ENCODE measurements at regions not wholly inside any gene's neighbourhood (a gene's known extent, or its start where the extent isn't known, plus 50 kb on each side); places are given as distances from the start of the nearest gene placed in this dataset.
A peak's percentile ranks its signal among the peaks of the same experiment; 100 is the strongest.

DNA sequence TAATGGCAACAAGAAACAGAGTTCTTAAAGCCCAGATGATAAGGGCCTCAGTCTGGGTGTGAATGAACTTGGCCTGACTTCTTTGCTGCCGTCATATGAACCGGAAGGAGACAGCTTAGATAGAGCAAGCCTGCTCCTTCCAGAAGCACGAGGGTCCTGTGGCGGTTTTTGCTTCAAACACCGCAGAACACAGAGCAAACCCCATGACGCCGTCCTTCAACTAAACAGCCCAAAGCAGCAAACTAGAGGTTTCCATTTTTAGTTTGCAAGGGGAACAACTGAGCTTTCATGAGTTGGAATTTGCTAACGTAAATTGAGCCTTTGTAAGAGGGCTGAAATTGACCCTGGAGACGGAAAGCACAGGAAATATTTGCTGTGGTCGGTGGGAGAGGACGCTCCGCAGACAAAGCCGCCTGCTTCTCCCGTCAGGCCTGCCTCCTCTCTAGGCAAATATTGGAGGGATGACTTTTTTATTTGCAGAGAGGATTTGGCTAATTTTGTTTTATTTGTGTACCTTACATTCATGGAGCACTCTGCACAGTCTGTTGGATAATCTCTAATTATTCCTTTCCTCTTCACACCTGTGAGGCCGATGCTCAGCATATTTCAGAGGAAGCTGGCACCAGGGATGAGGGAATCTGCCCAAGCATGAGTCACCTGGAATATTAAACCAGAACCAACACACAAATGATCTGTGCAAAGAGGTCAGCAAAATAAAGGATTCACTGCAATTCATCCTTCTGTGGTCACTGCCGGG is 134.0 kb upstream of the NCK2 start:
- ChIA-PET CTCF (no interaction called here), POLR2A (interaction anchor here (0.6 kb wide), 1 partner anchor 88 kb away, joined by 7 read pairs; no protein-coding TSS in a partner anchor)
- Mint-ChIP-seq H3K9me3 (no peaks in the 10 kb centered on the region), H3K36me3 (no peaks in the 10 kb centered on the region), H3K4me3 (no peak overlapping the region), H3K27ac (no peak overlapping the region), H3K4me1 (peaks cover 42% of the 10 kb centered on the region), H3K27me3 (ENCODE audit: low read depth) (no peaks in the 10 kb centered on the region)
- DNase-seq (ENCODE audit: low spot score), result no peak
- TF ChIP-seq ZNF263 (CRISPR knock-in tag; IDR thresholded peaks at IDR 0.05; ENCODE audit: low read depth), result no peak
- ATAC-seq, result peak; percentile 24; the same call in 1 of the 2 replicates

GRCh38 chr2:105609746-105610402 is 134.8 kb upstream of the NCK2 start:
- TF ChIP-seq TP53 (CRISPR knock-in tag; IDR thresholded peaks at IDR 0.05), result no peak
- TF ChIP-seq ARID4B (CRISPR knock-in tag; IDR thresholded peaks at IDR 0.05; ENCODE audit: borderline replicate concordance), result no peak
- no peak for TF ChIP-seq JAZF1 (CRISPR knock-in tag; IDR thresholded peaks at IDR 0.05)
- no peak for TF ChIP-seq FOXJ3 (CRISPR knock-in tag; IDR thresholded peaks at IDR 0.05; ENCODE audit: borderline replicate concordance)
- TF ChIP-seq ATF6 (CRISPR knock-in tag; IDR thresholded peaks at IDR 0.05), result no peak
- TF ChIP-seq, protein P1, sequence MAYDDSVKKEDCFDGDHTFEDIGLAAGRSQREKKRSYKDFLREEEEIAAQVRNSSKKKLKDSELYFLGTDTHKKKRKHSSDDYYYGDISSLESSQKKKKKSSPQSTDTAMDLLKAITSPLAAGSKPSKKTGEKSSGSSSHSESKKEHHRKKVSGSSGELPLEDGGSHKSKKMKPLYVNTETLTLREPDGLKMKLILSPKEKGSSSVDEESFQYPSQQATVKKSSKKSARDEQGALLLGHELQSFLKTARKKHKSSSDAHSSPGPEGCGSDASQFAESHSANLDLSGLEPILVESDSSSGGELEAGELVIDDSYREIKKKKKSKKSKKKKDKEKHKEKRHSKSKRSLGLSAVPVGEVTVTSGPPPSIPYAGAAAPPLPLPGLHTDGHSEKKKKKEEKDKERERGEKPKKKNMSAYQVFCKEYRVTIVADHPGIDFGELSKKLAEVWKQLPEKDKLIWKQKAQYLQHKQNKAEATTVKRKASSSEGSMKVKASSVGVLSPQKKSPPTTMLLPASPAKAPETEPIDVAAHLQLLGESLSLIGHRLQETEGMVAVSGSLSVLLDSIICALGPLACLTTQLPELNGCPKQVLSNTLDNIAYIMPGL (CRISPR knock-in tag; IDR thresholded peaks at IDR 0.05), result no peak
- TF ChIP-seq IRF1 (CRISPR knock-in tag; IDR thresholded peaks at IDR 0.05), result no peak
- TF ChIP-seq NFATC4 (CRISPR knock-in tag; IDR thresholded peaks at IDR 0.05), result no peak
- TF ChIP-seq NR2C2 (CRISPR knock-in tag; IDR thresholded peaks at IDR 0.05), result no peak
- TF ChIP-seq JUN (CRISPR knock-in tag; IDR thresholded peaks at IDR 0.05), result no peak
- no peak for TF ChIP-seq ELF4 (CRISPR knock-in tag; IDR thresholded peaks at IDR 0.05; ENCODE audit: low read depth)
- TF ChIP-seq, protein P2, sequence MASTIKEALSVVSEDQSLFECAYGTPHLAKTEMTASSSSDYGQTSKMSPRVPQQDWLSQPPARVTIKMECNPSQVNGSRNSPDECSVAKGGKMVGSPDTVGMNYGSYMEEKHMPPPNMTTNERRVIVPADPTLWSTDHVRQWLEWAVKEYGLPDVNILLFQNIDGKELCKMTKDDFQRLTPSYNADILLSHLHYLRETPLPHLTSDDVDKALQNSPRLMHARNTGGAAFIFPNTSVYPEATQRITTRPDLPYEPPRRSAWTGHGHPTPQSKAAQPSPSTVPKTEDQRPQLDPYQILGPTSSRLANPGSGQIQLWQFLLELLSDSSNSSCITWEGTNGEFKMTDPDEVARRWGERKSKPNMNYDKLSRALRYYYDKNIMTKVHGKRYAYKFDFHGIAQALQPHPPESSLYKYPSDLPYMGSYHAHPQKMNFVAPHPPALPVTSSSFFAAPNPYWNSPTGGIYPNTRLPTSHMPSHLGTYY (CRISPR knock-in tag; IDR thresholded peaks at IDR 0.05), result no peak
- Mint-ChIP-seq H3K36me3 (no peaks in the 10 kb centered on the region), H3K27ac (no peak overlapping the region), H3K9me3 (no peaks in the 10 kb centered on the region), H3K4me1 (peaks cover 40% of the 10 kb centered on the region), H3K27me3 (ENCODE audit: low read depth) (no peaks in the 10 kb centered on the region), H3K4me3 (no peak overlapping the region)
- ATAC-seq (peak; percentile 25; the same call in 1 of the 2 replicates), DNase-seq (ENCODE audit: low spot score) (no peak)
- POLR2A ChIA-PET, result interaction anchor here (0.6 kb wide), 1 partner anchor 87 kb away, joined by 7 read pairs; no protein-coding TSS in a partner anchor
- CTCF ChIA-PET, result no interaction called here

Measured in WTC11 (cell line).